ENCODE measurements at regions not wholly inside any gene's neighbourhood (a gene's known extent, or its start where the extent isn't known, plus 50 kb on each side); places are given as distances from the start of the nearest gene placed in this dataset.

DNA sequence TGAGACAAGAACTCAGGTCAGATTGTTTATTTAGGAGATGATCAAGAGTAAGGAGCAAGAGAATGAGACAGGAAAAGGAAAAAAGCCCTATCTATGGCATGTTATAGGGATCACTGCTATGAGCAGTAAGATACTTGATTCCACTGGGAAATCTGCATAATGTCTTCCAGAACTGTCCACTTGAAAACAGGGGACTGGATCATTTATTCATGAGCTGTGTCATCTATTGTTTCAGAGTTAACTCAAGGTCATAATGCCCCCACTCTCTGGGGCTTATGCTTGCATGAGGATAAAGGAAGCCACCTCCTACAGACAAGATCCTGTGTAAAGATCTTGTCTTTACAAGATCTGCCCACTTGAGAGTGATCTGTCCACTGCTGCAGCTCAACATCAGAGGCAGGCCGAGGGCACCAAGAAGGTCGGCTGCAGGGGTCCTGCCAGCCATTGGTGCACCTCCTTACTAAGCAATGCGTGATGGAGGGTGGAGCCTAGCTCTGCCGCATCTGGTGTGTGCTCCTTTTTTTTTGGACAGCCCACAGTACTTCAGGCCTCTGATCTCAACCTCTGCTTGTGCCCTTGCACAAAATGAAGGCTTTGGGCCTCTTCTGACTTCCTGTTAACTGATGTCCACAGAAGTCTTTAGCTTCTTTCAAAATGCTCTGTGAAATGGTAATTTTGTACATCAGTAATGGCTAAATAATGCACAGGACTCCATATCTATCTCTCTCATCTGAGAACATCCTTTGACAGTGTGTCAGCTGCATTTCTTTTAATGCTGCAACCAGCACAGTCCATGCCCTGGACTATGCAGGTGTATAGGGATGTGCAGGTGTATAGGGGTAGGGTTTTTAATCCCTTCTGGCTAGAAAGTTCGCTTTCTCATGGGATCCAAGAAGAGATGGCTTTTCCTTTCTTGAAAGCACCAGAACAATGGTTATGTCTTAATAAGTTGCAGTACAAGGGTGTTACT lies 95.9 kb upstream of the TRPC3 start:
- H4K5ac ChIP-seq (ENCODE audit: low read length): no peak overlapping the region
- no peak overlapping the region for H3K4me3 ChIP-seq (ENCODE audit: low read length)
- no peak overlapping the region for H2BK5ac ChIP-seq (ENCODE audit: low read length)
- no peak overlapping the region for H3K4me2 ChIP-seq (ENCODE audit: low read length)
- no peaks in the 10 kb centered on the region for H3K27me3 ChIP-seq (ENCODE audit: insufficient read depth, low read length, poor library complexity)
- WGBS (ENCODE audit: extremely low coverage, insufficient coverage, low lambda C conversion rate): no CpG with 5 or more reads among the region's 5 CpGs
- H2BK15ac ChIP-seq (replicated peaks; ENCODE audit: low read depth): no peak overlapping the region
- H3K79me1 ChIP-seq (ENCODE audit: low read length): no peaks in the 10 kb centered on the region
- no peak overlapping the region for H3K27ac ChIP-seq (ENCODE audit: low read depth, low read length)
- no peak overlapping the region for H3K23ac ChIP-seq (ENCODE audit: low read length)
- H3K4me1 ChIP-seq (ENCODE audit: control insufficient read depth, low read depth, low read length): no peaks in the 10 kb centered on the region
- no peak overlapping the region for H3K9ac ChIP-seq (ENCODE audit: low read length)
- DNase-seq: no peak
- no peak overlapping the region for H3K56ac ChIP-seq (ENCODE audit: low read length)
- H3K36me3 ChIP-seq (ENCODE audit: control insufficient read depth, insufficient read depth, low read length): no peaks in the 10 kb centered on the region
- no peak overlapping the region for H2BK120ac ChIP-seq (ENCODE audit: low read depth, low read length)
- no peak overlapping the region for H3K4ac ChIP-seq (ENCODE audit: low read depth, low read length)
- H4K8ac ChIP-seq (ENCODE audit: low read depth, low read length): no peak overlapping the region
- H3K79me2 ChIP-seq (ENCODE audit: control insufficient read depth, insufficient read depth, low read length): no peaks in the 10 kb centered on the region
- no peak overlapping the region for H2AK5ac ChIP-seq (ENCODE audit: low read length)
- H3K18ac ChIP-seq (ENCODE audit: low read length): no peak overlapping the region

DNA sequence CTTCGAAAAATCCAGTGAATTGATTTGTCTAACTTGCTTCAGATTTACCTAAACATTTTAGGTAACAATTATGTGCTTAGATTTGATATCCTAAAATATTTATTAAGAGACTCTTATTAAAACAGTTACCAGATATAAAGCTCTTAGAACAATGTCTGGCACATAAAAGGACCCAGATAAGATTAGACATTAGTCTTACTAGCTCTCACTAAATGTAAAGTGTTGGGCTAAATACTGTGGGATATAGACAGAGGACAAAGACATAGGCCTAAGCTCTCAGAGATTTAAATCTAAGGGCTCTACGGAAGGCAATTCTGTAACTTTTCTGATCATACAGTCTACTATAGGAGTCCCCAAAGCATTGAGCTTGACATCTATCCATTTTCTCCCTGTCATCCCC lies 94.4 kb upstream of the TRPC3 start:
- H3K79me1 ChIP-seq (ENCODE audit: low read length): no peaks in the 10 kb centered on the region
- H3K27me3 ChIP-seq (ENCODE audit: insufficient read depth, low read length, poor library complexity): no peaks in the 10 kb centered on the region
- WGBS (ENCODE audit: extremely low coverage, insufficient coverage, low lambda C conversion rate): no CpG with 5 or more reads among the region's 2 CpGs
- no peak overlapping the region for H2AK5ac ChIP-seq (ENCODE audit: low read length)
- DNase-seq: no peak
- no peak overlapping the region for H2BK15ac ChIP-seq (replicated peaks; ENCODE audit: low read depth)
- H3K23ac ChIP-seq (ENCODE audit: low read length): no peak overlapping the region
- H3K4me2 ChIP-seq (ENCODE audit: low read length): no peak overlapping the region
- H3K36me3 ChIP-seq (ENCODE audit: control insufficient read depth, insufficient read depth, low read length): no peaks in the 10 kb centered on the region
- no peak overlapping the region for H4K8ac ChIP-seq (ENCODE audit: low read depth, low read length)
- H2BK5ac ChIP-seq (ENCODE audit: low read length): no peak overlapping the region
- no peak overlapping the region for H3K18ac ChIP-seq (ENCODE audit: low read length)
- no peak overlapping the region for H2BK120ac ChIP-seq (ENCODE audit: low read depth, low read length)
- no peaks in the 10 kb centered on the region for H3K79me2 ChIP-seq (ENCODE audit: control insufficient read depth, insufficient read depth, low read length)
- H3K4me3 ChIP-seq (ENCODE audit: low read length): no peak overlapping the region
- no peak overlapping the region for H3K27ac ChIP-seq (ENCODE audit: low read depth, low read length)
- no peak overlapping the region for H3K56ac ChIP-seq (ENCODE audit: low read length)
- no peak overlapping the region for H3K9ac ChIP-seq (ENCODE audit: low read length)
- H4K5ac ChIP-seq (ENCODE audit: low read length): no peak overlapping the region
- H3K4ac ChIP-seq (ENCODE audit: low read depth, low read length): no peak overlapping the region
- H3K4me1 ChIP-seq (ENCODE audit: control insufficient read depth, low read depth, low read length): no peaks in the 10 kb centered on the region

DNA sequence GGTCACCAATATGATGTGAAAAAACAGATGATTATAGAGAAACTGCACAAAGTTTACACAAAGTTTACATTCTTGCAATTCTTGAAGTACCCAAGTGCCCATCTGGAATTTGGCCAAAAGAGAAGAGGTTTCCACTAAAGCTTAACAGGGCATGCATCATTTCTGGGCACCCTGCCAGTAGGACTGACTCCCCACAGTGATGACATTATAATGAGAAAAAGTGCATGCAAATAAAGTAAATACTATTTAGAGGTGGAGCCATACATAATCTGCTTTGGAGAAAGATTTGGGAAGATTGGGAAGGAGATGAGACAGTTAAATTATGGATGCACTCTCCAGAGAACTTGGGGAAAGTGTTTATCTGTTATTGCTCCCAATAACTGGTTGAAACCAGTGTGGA lies 93.7 kb upstream of the TRPC3 start:
- H3K4me1 ChIP-seq (ENCODE audit: control insufficient read depth, low read depth, low read length): no peaks in the 10 kb centered on the region
- no peak overlapping the region for H3K56ac ChIP-seq (ENCODE audit: low read length)
- H2BK15ac ChIP-seq (replicated peaks; ENCODE audit: low read depth): no peak overlapping the region
- H2BK5ac ChIP-seq (ENCODE audit: low read length): no peak overlapping the region
- H2BK120ac ChIP-seq (ENCODE audit: low read depth, low read length): no peak overlapping the region
- no peaks in the 10 kb centered on the region for H3K27me3 ChIP-seq (ENCODE audit: insufficient read depth, low read length, poor library complexity)
- no peak overlapping the region for H3K4me3 ChIP-seq (ENCODE audit: low read length)
- no peak overlapping the region for H4K8ac ChIP-seq (ENCODE audit: low read depth, low read length)
- DNase-seq: no peak
- no peak overlapping the region for H3K27ac ChIP-seq (ENCODE audit: low read depth, low read length)
- H3K23ac ChIP-seq (ENCODE audit: low read length): no peak overlapping the region
- no peak overlapping the region for H3K4ac ChIP-seq (ENCODE audit: low read depth, low read length)
- H3K4me2 ChIP-seq (ENCODE audit: low read length): no peak overlapping the region
- no peak overlapping the region for H3K9ac ChIP-seq (ENCODE audit: low read length)
- no peaks in the 10 kb centered on the region for H3K36me3 ChIP-seq (ENCODE audit: control insufficient read depth, insufficient read depth, low read length)
- no peaks in the 10 kb centered on the region for H3K79me2 ChIP-seq (ENCODE audit: control insufficient read depth, insufficient read depth, low read length)
- H3K18ac ChIP-seq (ENCODE audit: low read length): no peak overlapping the region
- no peak overlapping the region for H2AK5ac ChIP-seq (ENCODE audit: low read length)
- no peaks in the 10 kb centered on the region for H3K79me1 ChIP-seq (ENCODE audit: low read length)
- no peak overlapping the region for H4K5ac ChIP-seq (ENCODE audit: low read length)

DNA sequence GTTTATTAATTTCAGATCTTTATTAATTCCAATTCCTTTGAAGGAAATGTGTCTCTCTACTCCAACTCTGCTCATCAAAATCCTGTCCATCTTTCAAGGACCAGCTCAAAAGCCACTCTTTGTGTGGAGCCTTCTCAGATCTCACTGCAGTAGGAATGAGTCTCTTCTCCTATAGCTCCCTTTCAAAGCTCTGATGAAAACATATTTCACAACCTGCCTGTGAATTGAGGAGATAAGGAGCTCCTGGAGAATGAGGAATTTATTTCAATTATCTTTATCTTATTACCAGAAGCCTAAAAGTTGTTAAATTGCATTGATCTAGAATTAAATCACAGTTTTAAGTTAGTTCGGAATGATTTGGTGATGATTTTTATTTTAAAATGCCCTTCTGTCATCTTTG lies 92.6 kb upstream of the TRPC3 start:
- no peaks in the 10 kb centered on the region for H3K27me3 ChIP-seq (ENCODE audit: insufficient read depth, low read length, poor library complexity)
- no CpG with 5 or more reads among the region's 1 CpG for WGBS (ENCODE audit: extremely low coverage, insufficient coverage, low lambda C conversion rate)
- no peak overlapping the region for H3K18ac ChIP-seq (ENCODE audit: low read length)
- H2BK15ac ChIP-seq (replicated peaks; ENCODE audit: low read depth): no peak overlapping the region
- H3K56ac ChIP-seq (ENCODE audit: low read length): no peak overlapping the region
- no peak overlapping the region for H3K9ac ChIP-seq (ENCODE audit: low read length)
- DNase-seq: no peak
- no peak overlapping the region for H3K4ac ChIP-seq (ENCODE audit: low read depth, low read length)
- no peaks in the 10 kb centered on the region for H3K36me3 ChIP-seq (ENCODE audit: control insufficient read depth, insufficient read depth, low read length)
- no peak overlapping the region for H4K5ac ChIP-seq (ENCODE audit: low read length)
- H2BK5ac ChIP-seq (ENCODE audit: low read length): no peak overlapping the region
- no peak overlapping the region for H2AK5ac ChIP-seq (ENCODE audit: low read length)
- no peak overlapping the region for H3K4me2 ChIP-seq (ENCODE audit: low read length)
- H3K23ac ChIP-seq (ENCODE audit: low read length): no peak overlapping the region
- H3K4me3 ChIP-seq (ENCODE audit: low read length): no peak overlapping the region
- no peak overlapping the region for H2BK120ac ChIP-seq (ENCODE audit: low read depth, low read length)
- H3K4me1 ChIP-seq (ENCODE audit: control insufficient read depth, low read depth, low read length): no peaks in the 10 kb centered on the region
- H3K27ac ChIP-seq (ENCODE audit: low read depth, low read length): no peak overlapping the region
- no peak overlapping the region for H4K8ac ChIP-seq (ENCODE audit: low read depth, low read length)
- H3K79me2 ChIP-seq (ENCODE audit: control insufficient read depth, insufficient read depth, low read length): no peaks in the 10 kb centered on the region
- no peaks in the 10 kb centered on the region for H3K79me1 ChIP-seq (ENCODE audit: low read length)

DNA sequence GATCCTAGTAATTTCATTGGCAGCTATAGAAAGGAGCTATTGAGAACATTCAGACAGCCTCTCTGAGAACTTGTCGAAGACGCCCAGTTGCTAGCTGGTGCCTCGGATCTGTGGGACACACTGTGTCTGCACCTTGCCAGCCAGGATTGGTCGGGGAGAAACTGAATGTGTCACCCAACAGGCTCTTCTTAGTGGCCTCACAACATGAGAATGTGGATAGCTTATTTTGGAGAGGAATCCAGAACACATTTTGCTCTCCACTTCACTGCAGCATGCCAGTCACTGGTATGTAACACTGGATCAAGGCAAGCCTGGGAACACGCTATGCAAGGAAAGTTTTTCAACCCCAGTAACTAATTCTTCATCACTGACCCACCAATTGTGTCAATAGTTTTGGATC lies 89.5 kb upstream of the TRPC3 start:
- Histone ChIP-seq H3K56ac (ENCODE audit: low read length) (no peak overlapping the region), H3K36me3 (ENCODE audit: control insufficient read depth, insufficient read depth, low read length) (no peaks in the 10 kb centered on the region), H3K9ac (ENCODE audit: low read length) (no peak overlapping the region), H3K4ac (ENCODE audit: low read depth, low read length) (no peak overlapping the region), H3K27ac (ENCODE audit: low read depth, low read length) (no peak overlapping the region), H4K5ac (ENCODE audit: low read length) (no peak overlapping the region), H3K4me1 (ENCODE audit: control insufficient read depth, low read depth, low read length) (no peaks in the 10 kb centered on the region), H3K79me2 (ENCODE audit: control insufficient read depth, insufficient read depth, low read length) (no peaks in the 10 kb centered on the region), H3K4me2 (ENCODE audit: low read length) (no peak overlapping the region), H2BK120ac (ENCODE audit: low read depth, low read length) (no peak overlapping the region), H3K27me3 (ENCODE audit: insufficient read depth, low read length, poor library complexity) (no peaks in the 10 kb centered on the region), H2BK15ac (replicated peaks; ENCODE audit: low read depth) (no peak overlapping the region), H4K8ac (ENCODE audit: low read depth, low read length) (no peak overlapping the region), H3K4me3 (ENCODE audit: low read length) (no peak overlapping the region), H3K18ac (ENCODE audit: low read length) (no peak overlapping the region), H3K23ac (ENCODE audit: low read length) (no peak overlapping the region), H3K79me1 (ENCODE audit: low read length) (no peaks in the 10 kb centered on the region), H2BK5ac (ENCODE audit: low read length) (no peak overlapping the region), H2AK5ac (ENCODE audit: low read length) (no peak overlapping the region)
- peak; percentile 9 for DNase-seq
- no CpG with 5 or more reads among the region's 5 CpGs for WGBS (ENCODE audit: extremely low coverage, insufficient coverage, low lambda C conversion rate)

DNA sequence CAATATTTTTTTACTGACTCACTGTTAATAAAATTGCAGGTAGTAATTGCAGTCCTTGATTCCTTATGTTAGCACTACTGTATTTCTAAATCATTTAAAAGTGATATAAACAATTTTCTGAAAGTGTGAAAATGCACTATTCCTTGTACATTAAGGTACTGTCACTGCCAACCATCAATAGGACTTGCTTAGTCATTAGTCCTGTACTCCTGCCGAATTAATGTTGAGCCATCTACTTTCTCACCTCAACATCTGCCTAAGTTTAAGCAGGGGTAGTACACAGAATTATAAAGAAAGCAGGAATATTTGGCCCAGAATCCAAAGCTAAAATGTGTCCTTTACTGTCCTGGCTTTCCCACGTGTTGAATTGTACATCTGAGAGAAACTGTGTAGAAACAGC lies 87.0 kb upstream of the TRPC3 start:
- no peak overlapping the region for H2BK15ac ChIP-seq (replicated peaks; ENCODE audit: low read depth)
- H3K9ac ChIP-seq (ENCODE audit: low read length): no peak overlapping the region
- no peak overlapping the region for H2BK5ac ChIP-seq (ENCODE audit: low read length)
- H3K4ac ChIP-seq (ENCODE audit: low read depth, low read length): no peak overlapping the region
- no peak overlapping the region for H3K23ac ChIP-seq (ENCODE audit: low read length)
- WGBS (ENCODE audit: extremely low coverage, insufficient coverage, low lambda C conversion rate): no CpG with 5 or more reads among the region's 2 CpGs
- no peaks in the 10 kb centered on the region for H3K79me1 ChIP-seq (ENCODE audit: low read length)
- no peaks in the 10 kb centered on the region for H3K79me2 ChIP-seq (ENCODE audit: control insufficient read depth, insufficient read depth, low read length)
- H3K56ac ChIP-seq (ENCODE audit: low read length): no peak overlapping the region
- no peak overlapping the region for H4K8ac ChIP-seq (ENCODE audit: low read depth, low read length)
- no peak overlapping the region for H3K4me2 ChIP-seq (ENCODE audit: low read length)
- no peaks in the 10 kb centered on the region for H3K27me3 ChIP-seq (ENCODE audit: insufficient read depth, low read length, poor library complexity)
- H4K5ac ChIP-seq (ENCODE audit: low read length): no peak overlapping the region
- no peak for DNase-seq
- H3K18ac ChIP-seq (ENCODE audit: low read length): no peak overlapping the region
- no peaks in the 10 kb centered on the region for H3K36me3 ChIP-seq (ENCODE audit: control insufficient read depth, insufficient read depth, low read length)
- no peak overlapping the region for H2BK120ac ChIP-seq (ENCODE audit: low read depth, low read length)
- no peaks in the 10 kb centered on the region for H3K4me1 ChIP-seq (ENCODE audit: control insufficient read depth, low read depth, low read length)
- H3K4me3 ChIP-seq (ENCODE audit: low read length): no peak overlapping the region
- no peak overlapping the region for H2AK5ac ChIP-seq (ENCODE audit: low read length)
- H3K27ac ChIP-seq (ENCODE audit: low read depth, low read length): no peak overlapping the region
